Neuronal stem cell (in vitro differentiated cells): ENCODE measurements at regions not wholly inside any gene's neighbourhood (a gene's known extent, or its start where the extent isn't known, plus 50 kb on each side); places are given as distances from the start of the nearest gene placed in this dataset. TPM values are rescaled to one million over a fixed set of nuclear protein-coding genes. Genes with fewer than 3 reads are reported as not detected.

ENCODE experiments used
- DNase-seq: peaks from one replicate; pipeline ENCODE4 v3.0.0-alpha.2; 2013; ENCODE audit warnings: low spot score
- H2AFZ ChIP-seq: one replicate; pipeline ENCODE4 v1.6.1; 2013; ENCODE audit warnings: mild to moderate bottlenecking, low read length, inconsistent platforms
- H2AK5ac ChIP-seq: 2 replicates; pipeline ENCODE4 v1.6.1; 2013; ENCODE audit warnings: low read depth, mild to moderate bottlenecking, inconsistent platforms, low read length, moderate library complexity, mixed read lengths
- H2BK120ac ChIP-seq: 2 replicates; pipeline ENCODE4 v1.6.1; 2013; ENCODE audit warnings: low read depth, mild to moderate bottlenecking, inconsistent platforms, low read length, moderate library complexity, mixed read lengths
- H2BK12ac ChIP-seq: one replicate; pipeline ENCODE4 v1.6.1; 2013; ENCODE audit warnings: low read length, inconsistent platforms
- H2BK15ac ChIP-seq: 2 replicates; pipeline ENCODE4 v1.6.1; 2013; ENCODE audit warnings: mild to moderate bottlenecking, low read length, inconsistent platforms, mixed read lengths
- H2BK5ac ChIP-seq: one replicate; pipeline ENCODE4 v1.6.1; 2013; ENCODE audit warnings: inconsistent platforms, mild to moderate bottlenecking, low read length, moderate library complexity
- H3K14ac ChIP-seq: one replicate; pipeline ENCODE4 v1.6.1; 2013; ENCODE audit warnings: low read length, inconsistent platforms
- H3K18ac ChIP-seq: 2 replicates; pipeline ENCODE4 v1.6.1; 2013; ENCODE audit warnings: low read length, inconsistent platforms
- H3K23ac ChIP-seq: 2 replicates; pipeline ENCODE4 v1.6.1; 2013; ENCODE audit warnings: low read depth, mild to moderate bottlenecking, mixed read lengths, low read length, inconsistent platforms; ENCODE audit not compliant: poor library complexity
- H3K27ac ChIP-seq: replicated peaks from 3 replicates; pipeline ENCODE4 v1.5.1; 2013; ENCODE audit warnings: low read length, inconsistent platforms
- H3K27me3 ChIP-seq, 3 experiments: 2 replicates each; pipeline ENCODE4 v1.6.1; 2013; ENCODE audit warnings: low read length in 3 of 3, mild to moderate bottlenecking in 2 of 3, inconsistent platforms in 1 of 3, low read depth in 1 of 3, mixed read lengths in 1 of 3, moderate library complexity in 1 of 3; ENCODE audit not compliant: control insufficient read depth in 3 of 3, insufficient read depth in 3 of 3
- H3K36me3 ChIP-seq, 2 donors: replicated peaks in 1 of 2; 2 replicates each; pipeline ENCODE4 v1.6.1; 2013; ENCODE audit warnings: low read length in 2 of 2; ENCODE audit not compliant: control insufficient read depth in 2 of 2, insufficient read depth in 2 of 2
- H3K4ac ChIP-seq: 2 replicates; pipeline ENCODE4 v1.6.1; 2013; ENCODE audit warnings: inconsistent platforms, mild to moderate bottlenecking, low read length, moderate library complexity
- H3K4me1 ChIP-seq, 2 donors: 1 replicate in 1 of 2; 2 replicates in 1 of 2; pipeline ENCODE4 v1.6.1; 2013; ENCODE audit warnings: low read length in 2 of 2, low read depth in 1 of 2; ENCODE audit not compliant: control insufficient read depth in 2 of 2, insufficient read depth in 1 of 2
- H3K4me2 ChIP-seq: one replicate; pipeline ENCODE4 v1.6.1; 2013; ENCODE audit warnings: mild to moderate bottlenecking, low read length, inconsistent platforms; ENCODE audit not compliant: insufficient read depth, poor library complexity, severe bottlenecking
- H3K4me3 ChIP-seq, 2 donors: 2 replicates each; pipeline ENCODE4 v1.5.1; 2013; ENCODE audit warnings: low read length in 2 of 2, mild to moderate bottlenecking in 2 of 2, inconsistent platforms in 1 of 2, moderate library complexity in 1 of 2
- H3K79me1 ChIP-seq: one replicate; pipeline ENCODE4 v1.6.1; 2013; ENCODE audit warnings: low read depth, mild to moderate bottlenecking, inconsistent platforms, low read length, moderate library complexity
- H3K9ac ChIP-seq: one replicate; pipeline ENCODE4 v1.6.1; 2013; ENCODE audit warnings: mild to moderate bottlenecking, low read depth, low read length, inconsistent platforms; ENCODE audit not compliant: poor library complexity
- H3K9me3 ChIP-seq, 2 donors: replicated peaks in 1 of 2; 2 replicates each; pipeline versions ENCODE3 to v1.6.1; 2013; ENCODE audit warnings: low read length in 2 of 2, mild to moderate bottlenecking in 2 of 2, inconsistent platforms in 1 of 2, low read depth in 1 of 2, mixed read lengths in 1 of 2, moderate library complexity in 1 of 2; ENCODE audit not compliant: control insufficient read depth in 2 of 2, insufficient read depth in 1 of 2
- H4K8ac ChIP-seq: one replicate; pipeline ENCODE4 v1.6.1; 2013; ENCODE audit warnings: low read depth, mild to moderate bottlenecking, inconsistent platforms, low read length, moderate library complexity
- H4K91ac ChIP-seq: one replicate; pipeline ENCODE4 v1.6.1; 2013; ENCODE audit warnings: low read length, low read depth, mild to moderate bottlenecking, inconsistent platforms; ENCODE audit not compliant: poor library complexity
- WGBS, 2 donors: extraction: QIAGEN DNeasy Blood & Tissue Kit; methylation state at CpG; one replicate each; pipeline ENCODE4 v1.1.7; 2013; ENCODE audit warnings: missing lambda C conversion rate in 2 of 2, mixed read lengths in 1 of 2; ENCODE audit not compliant: insufficient read length in 2 of 2, insufficient replicate concordance in 1 of 2; ENCODE audit errors: extremely low coverage in 2 of 2; 5-methylcytosine and 5-hydroxymethylcytosine counted together
- small RNA-seq: library from polyadenylated mRNA; stranded (forward); fragments of <200 nt; extraction: miRNeasy Mini kit (QIAGEN cat#:217004); gene quantifications from one replicate; pipeline ENCODE3, GENCODE V24; 2013; ENCODE audit not compliant: insufficient read depth

GRCh38 chr6:96468681-96469224, 52.9 kb upstream of the UFL1 start:
- H3K9me3 ChIP-seq: no peaks in the 10 kb centered on the region
- H3K27ac ChIP-seq: no peak overlapping the region
- H3K18ac ChIP-seq: no peak overlapping the region
- no peak overlapping the region for H2BK5ac ChIP-seq
- H2AFZ ChIP-seq: peak overlapping the region; percentile 43
- H3K4me2 ChIP-seq: no peak overlapping the region
- H2BK120ac ChIP-seq: no peak overlapping the region
- H3K4ac ChIP-seq: no peak overlapping the region
- no peak overlapping the region for H3K9ac ChIP-seq
- no peaks in the 10 kb centered on the region for H3K36me3 ChIP-seq
- no peak overlapping the region for H3K14ac ChIP-seq
- H4K91ac ChIP-seq: no peak overlapping the region
- H2BK15ac ChIP-seq: no peak overlapping the region
- no peak overlapping the region for H2AK5ac ChIP-seq
- no CpG with 5 or more reads among the region's 2 CpGs for WGBS, 2 donors
- H3K23ac ChIP-seq: no peak overlapping the region
- H4K8ac ChIP-seq: no peak overlapping the region
- H3K4me1 ChIP-seq: no peaks in the 10 kb centered on the region
- H3K4me3 ChIP-seq: no peak overlapping the region
- H3K27me3 ChIP-seq: no peaks in the 10 kb centered on the region
- H2BK12ac ChIP-seq: no peak overlapping the region
- no peaks in the 10 kb centered on the region for H3K79me1 ChIP-seq
- no peak for DNase-seq

- Histone ChIP-seq H2AK5ac (no peak overlapping the region), H3K36me3 (no peaks in the 10 kb centered on the region), H4K8ac (no peak overlapping the region), H3K4me3 (no peak overlapping the region), H2AFZ (no peak overlapping the region), H3K4me1 (no peaks in the 10 kb centered on the region), H3K14ac (no peak overlapping the region), H2BK12ac (no peak overlapping the region), H3K4me2 (no peak overlapping the region), H3K18ac (no peak overlapping the region), H3K23ac (no peak overlapping the region), H3K9me3 (no peaks in the 10 kb centered on the region), H3K27ac (no peak overlapping the region), H2BK120ac (no peak overlapping the region), H3K27me3 (no peaks in the 10 kb centered on the region), H3K9ac (no peak overlapping the region), H2BK15ac (no peak overlapping the region), H3K79me1 (no peaks in the 10 kb centered on the region), H2BK5ac (no peak overlapping the region), H3K4ac (no peak overlapping the region), H4K91ac (no peak overlapping the region)
- no peak for DNase-seq
- no CpG with 5 or more reads among the region's 2 CpGs for WGBS, 2 donors
Observed at GRCh38 chr6:96469312-96469711, 52.3 kb upstream of the UFL1 start.

GRCh38 chr6:96470296-96470695, 51.3 kb upstream of the UFL1 start:
- Histone ChIP-seq H3K27ac (no peak overlapping the region), H4K8ac (no peak overlapping the region), H3K36me3 (no peaks in the 10 kb centered on the region), H3K4me1 (no peaks in the 10 kb centered on the region), H3K4me2 (no peak overlapping the region), H3K4ac (no peak overlapping the region), H2AK5ac (no peak overlapping the region), H3K27me3 (no peaks in the 10 kb centered on the region), H2BK15ac (no peak overlapping the region), H4K91ac (no peak overlapping the region), H2BK120ac (no peak overlapping the region), H2BK5ac (no peak overlapping the region), H2BK12ac (no peak overlapping the region), H2AFZ (no peak overlapping the region), H3K4me3 (no peak overlapping the region), H3K23ac (no peak overlapping the region), H3K9ac (no peak overlapping the region), H3K18ac (no peak overlapping the region), H3K14ac (no peak overlapping the region), H3K9me3 (no peaks in the 10 kb centered on the region), H3K79me1 (no peaks in the 10 kb centered on the region)
- WGBS, 2 donors: no CpG with 5 or more reads among the region's 2 CpGs
- DNase-seq: no peak

Small RNA genes lying in the stretch of these regions (small RNA-seq; reads per million reads assigned to genes)
- not detected for gene RN7SL797P
